ENCODE measurements at regions not wholly inside any gene's neighbourhood (a gene's known extent, or its start where the extent isn't known, plus 50 kb on each side); places are given as distances from the start of the nearest gene placed in this dataset.
A peak's percentile ranks its signal among the peaks of the same experiment; 100 is the strongest.

DNA sequence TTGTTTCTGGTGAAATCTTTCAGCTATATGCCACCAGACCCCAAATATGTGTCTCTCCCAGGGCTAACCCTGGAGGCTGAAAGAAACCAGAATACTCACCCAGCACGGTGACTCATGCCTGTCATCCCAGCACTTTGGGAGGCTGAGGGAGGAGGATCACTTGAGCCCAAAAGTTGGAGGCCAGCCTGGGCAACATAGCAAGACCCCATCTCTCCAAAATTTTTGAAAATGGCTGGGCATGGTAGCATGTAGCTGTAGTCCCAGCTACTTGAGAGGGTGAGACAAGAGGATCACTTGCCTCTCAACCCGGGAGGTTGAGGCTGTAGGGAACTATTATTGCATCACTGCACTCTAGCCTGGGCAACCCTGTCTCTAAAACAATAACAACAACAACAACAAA, 76.1 kb upstream of the UQCRFS1 start:
- no peak overlapping the region for H2BK120ac ChIP-seq (replicated peaks; ENCODE audit: low read depth, low read length)
- no peak overlapping the region for H3K9ac ChIP-seq (replicated peaks in 1 of 4; ENCODE audit: extremely low read depth in 1 of 4, low read depth in 3 of 4, low read length in 3 of 4)
- no peak overlapping the region for H3K18ac ChIP-seq (ENCODE audit: extremely low read depth, low read length)
- H3K79me1 ChIP-seq (ENCODE audit: low read depth, low read length), result no peaks in the 10 kb centered on the region
- H2BK12ac ChIP-seq (ENCODE audit: low read depth, low read length), result no peak overlapping the region
- H2BK5ac ChIP-seq (ENCODE audit: low read depth, low read length), result no peak overlapping the region
- ChIA-PET CTCF (ENCODE audit: partially characterized antibody) (interaction anchor here (1.0 to 2.7 kb wide), 5 partner anchors 193 to 239 kb away, joined by 3 to 21 read pairs (median 4); no protein-coding TSS in a partner anchor), POLR2A (ENCODE audit: partially characterized antibody) (interaction anchor here (1.2 kb wide), 1 partner anchor 230 kb away, joined by 3 read pairs; no protein-coding TSS in a partner anchor)
- no peak overlapping the region for H3K4ac ChIP-seq (replicated peaks; ENCODE audit: insufficient read length, low read depth, low read length)
- H2BK15ac ChIP-seq (ENCODE audit: low read length), result no peak overlapping the region
- H3K23me2 ChIP-seq (ENCODE audit: low read depth, low read length), result no peaks in the 10 kb centered on the region
- no peak overlapping the region for H2AK5ac ChIP-seq (ENCODE audit: low read depth, low read length)
- H4K8ac ChIP-seq (ENCODE audit: extremely low read depth, insufficient read depth, low read length), result no peak overlapping the region
- H3K4me1 ChIP-seq (replicated peaks in 1 of 4; ENCODE audit: control insufficient read depth in 3 of 4, insufficient read depth in 4 of 4, low read length in 3 of 4), result peaks cover 0 to 2% (median 0%) of the 10 kb centered on the region in 4 experiments; a peak in 3 of 7 replicates
- H3K79me2 ChIP-seq (ENCODE audit: control insufficient read depth in 1 of 2, insufficient read depth in 2 of 2, low read length in 2 of 2), result no peaks in the 10 kb centered on the region
- no peak overlapping the region for H3K4me3 ChIP-seq (ENCODE audit: extremely low read depth in 1 of 4, insufficient read depth in 2 of 4, low read depth in 3 of 4, low read length in 4 of 4)
- no peak overlapping the region for H2AFZ ChIP-seq (ENCODE audit: low read length)
- H3K36me3 ChIP-seq (ENCODE audit: control insufficient read depth in 2 of 4, insufficient read depth in 4 of 4, low read length in 3 of 4), result no peaks in the 10 kb centered on the region
- no peak overlapping the region for H3K23ac ChIP-seq (ENCODE audit: insufficient read length)
- no peak for FAIRE-seq
- WGBS, 2 experiments (ENCODE audit: extremely low coverage in 1 of 2, insufficient coverage in 1 of 2, insufficient read length in 1 of 2, insufficient replicate concordance in 2 of 2, low coverage in 1 of 2, low lambda C conversion rate in 2 of 2, missing lambda C conversion rate in 1 of 2), result 94% methylated on average over 2 of the region's 2 CpGs; no CpG with 5 or more reads in 1 of the 2 experiments
- H4K91ac ChIP-seq (replicated peaks; ENCODE audit: insufficient read length, low read length), result no peak overlapping the region
- no peaks in the 10 kb centered on the region for H3K9me3 ChIP-seq (ENCODE audit: insufficient read depth in 2 of 2, low read depth in 1 of 2, low read length in 1 of 2)
- H2BK20ac ChIP-seq (ENCODE audit: low read length), result no peak overlapping the region
- H4K5ac ChIP-seq (ENCODE audit: insufficient read length, low read depth, low read length), result no peak overlapping the region
- no peaks in the 10 kb centered on the region for H4K20me1 ChIP-seq (replicated peaks in 1 of 2; ENCODE audit: control insufficient read depth in 1 of 2, insufficient read depth in 2 of 2, low read length in 2 of 2)
- no peak overlapping the region for H3K56ac ChIP-seq (replicated peaks; ENCODE audit: insufficient read length, low read depth, low read length)
- DNase-seq (ENCODE audit: low read depth in 1 of 2, low spot score in 2 of 2), result no peak
- no peak overlapping the region for H3K27ac ChIP-seq (ENCODE audit: low read depth, low read length)
- no peaks in the 10 kb centered on the region for H3K27me3 ChIP-seq (replicated peaks in 1 of 4; ENCODE audit: control insufficient read depth in 3 of 4, extremely low read depth in 1 of 4, insufficient read depth in 3 of 4, low read length in 3 of 4)
- H3K14ac ChIP-seq (ENCODE audit: insufficient read length), result no peak overlapping the region
- TF ChIP-seq EZH2 (IDR thresholded peaks at IDR 0.05; ENCODE audit: low read depth, low read length, severe bottlenecking) (no peak), KDM1A (IDR thresholded peaks at IDR 0.05; ENCODE audit: borderline replicate concordance, low read length) (0 out of 2 replicates have a peak, but pooled peaks have one; percentile 37)
- no peak overlapping the region for H3K4me2 ChIP-seq (ENCODE audit: insufficient read depth in 1 of 2, low read depth in 2 of 2, low read length in 2 of 2)
